ENCODE measurements at regions not wholly inside any gene's neighbourhood (a gene's known extent, or its start where the extent isn't known, plus 50 kb on each side); places are given as distances from the start of the nearest gene placed in this dataset.

DNA sequence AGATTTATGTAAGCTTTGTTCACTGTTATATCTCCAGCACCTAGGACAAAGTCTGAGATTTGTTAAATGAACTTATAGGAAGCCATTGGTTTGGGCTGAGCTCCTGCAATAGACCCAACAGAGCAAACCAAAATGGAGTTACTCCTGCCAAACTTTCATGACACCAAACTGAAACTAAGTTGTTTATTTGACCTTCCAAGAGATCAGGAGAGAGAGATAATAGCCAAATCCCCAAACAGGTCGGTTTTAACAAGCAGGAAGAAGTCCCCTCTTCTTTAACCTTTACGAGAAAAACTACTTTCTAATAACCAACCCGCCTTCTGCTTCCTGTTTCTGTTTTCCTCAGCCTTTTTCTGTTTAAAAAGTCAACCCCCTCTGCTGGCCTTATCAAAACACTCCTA, 54.9 kb upstream of the ATP12A start:
- Histone ChIP-seq H3K27me3 (no peaks in the 10 kb centered on the region), H3K9me3 (no peaks in the 10 kb centered on the region; the same call in 1 of the 2 replicates), H3K4me1 (no peaks in the 10 kb centered on the region), H3K4me3 (ENCODE audit: low read depth, low read length) (no peak overlapping the region), H3K36me3 (no peaks in the 10 kb centered on the region)
- no peak for DNase-seq
- TF ChIP-seq CTCF (IDR thresholded peaks at IDR 0.05; ENCODE audit: low read depth, low read length), result no peak

GRCh38 chr13:24625870-24626849, 54.0 kb upstream of the ATP12A start:
- no peak for TF ChIP-seq CTCF (IDR thresholded peaks at IDR 0.05; ENCODE audit: low read depth, low read length)
- Histone ChIP-seq H3K9me3 (no peaks in the 10 kb centered on the region; the same call in 1 of the 2 replicates), H3K27me3 (no peaks in the 10 kb centered on the region), H3K4me1 (no peaks in the 10 kb centered on the region), H3K4me3 (ENCODE audit: low read depth, low read length) (no peak overlapping the region), H3K36me3 (no peaks in the 10 kb centered on the region)
- no peak for DNase-seq

- no peaks in the 10 kb centered on the region; the same call in 1 of the 2 replicates for H3K9me3 ChIP-seq
- TF ChIP-seq CTCF (IDR thresholded peaks at IDR 0.05; ENCODE audit: low read depth, low read length), result peak; percentile 33
- H3K36me3 ChIP-seq, result no peaks in the 10 kb centered on the region
- no peak for DNase-seq
- H3K4me3 ChIP-seq (ENCODE audit: low read depth, low read length), result no peak overlapping the region
- no peaks in the 10 kb centered on the region for H3K27me3 ChIP-seq
- H3K4me1 ChIP-seq, result no peaks in the 10 kb centered on the region
Observed at GRCh38 chr13:24627090-24627714, 53.0 kb upstream of the ATP12A start.

DNA sequence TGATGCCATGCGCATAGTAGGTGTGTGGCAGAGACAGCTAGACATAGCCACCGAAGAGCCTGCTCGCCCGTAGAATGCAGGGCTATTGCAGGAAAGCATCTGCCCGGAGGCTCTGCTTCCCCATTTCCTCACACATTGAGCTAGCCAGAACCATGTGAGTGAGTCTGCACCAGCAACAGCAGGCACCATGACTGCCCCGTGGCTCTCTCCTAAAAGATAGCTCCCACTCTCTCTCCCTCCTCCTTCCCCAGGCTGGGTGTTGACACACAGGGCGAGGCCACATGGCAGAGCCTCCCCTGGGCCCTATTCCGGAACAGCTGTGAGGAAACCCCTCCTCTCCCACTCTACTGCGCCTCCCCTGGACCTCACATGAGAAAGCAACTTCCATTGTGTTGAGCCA, 52.3 kb upstream of the ATP12A start:
- DNase-seq, result no peak
- TF ChIP-seq CTCF (IDR thresholded peaks at IDR 0.05; ENCODE audit: low read depth, low read length), result no peak
- H3K9me3 ChIP-seq, result no peaks in the 10 kb centered on the region; the same call in 1 of the 2 replicates
- no peak overlapping the region for H3K4me3 ChIP-seq (ENCODE audit: low read depth, low read length)
- H3K36me3 ChIP-seq, result no peaks in the 10 kb centered on the region
- no peaks in the 10 kb centered on the region for H3K27me3 ChIP-seq
- no peaks in the 10 kb centered on the region for H3K4me1 ChIP-seq

DNA sequence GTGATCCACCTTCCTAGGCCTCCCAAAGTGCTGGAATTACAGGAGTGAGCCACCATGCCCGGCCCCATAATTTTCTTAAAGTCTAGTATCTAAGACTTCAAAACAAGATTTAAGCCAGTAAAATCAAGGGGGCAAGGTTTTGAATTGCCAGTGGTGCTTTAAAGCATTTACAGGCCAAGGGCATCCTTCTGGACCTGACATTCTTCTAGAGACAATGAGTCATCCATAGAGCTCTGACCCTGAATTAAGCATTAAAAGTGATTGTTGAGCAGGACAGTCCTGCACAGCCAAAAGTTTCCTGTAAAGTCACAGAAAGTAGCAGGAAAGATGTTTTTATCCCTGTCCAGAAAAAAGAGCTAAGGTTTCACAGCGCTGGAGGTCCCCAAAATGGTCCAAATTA, 50.9 kb upstream of the ATP12A start:
- no peak for TF ChIP-seq CTCF (IDR thresholded peaks at IDR 0.05; ENCODE audit: low read depth, low read length)
- no peak for DNase-seq
- Histone ChIP-seq H3K4me1 (no peaks in the 10 kb centered on the region), H3K27me3 (no peaks in the 10 kb centered on the region), H3K4me3 (ENCODE audit: low read depth, low read length) (no peak overlapping the region), H3K9me3 (no peaks in the 10 kb centered on the region), H3K36me3 (no peaks in the 10 kb centered on the region)

- no peak for TF ChIP-seq CTCF (IDR thresholded peaks at IDR 0.05; ENCODE audit: low read depth, low read length)
- DNase-seq, result no peak
- Histone ChIP-seq H3K4me3 (ENCODE audit: low read depth, low read length) (no peak overlapping the region), H3K36me3 (no peaks in the 10 kb centered on the region), H3K27me3 (no peaks in the 10 kb centered on the region), H3K9me3 (no peaks in the 10 kb centered on the region), H3K4me1 (no peaks in the 10 kb centered on the region)
Observed at GRCh38 chr13:24630121-24630520, 50.1 kb upstream of the ATP12A start.
